ENCODE measurements at regions not wholly inside any gene's neighbourhood (a gene's known extent, or its start where the extent isn't known, plus 50 kb on each side); places are given as distances from the start of the nearest gene placed in this dataset.

- no peak for DNase-seq
Observed at GRCh38 chr6:44011350-44011920, 115.8 kb downstream of the MRPL14 start.

- no peak for DNase-seq
Observed at GRCh38 chr6:44010411-44011349, 116.6 kb downstream of the MRPL14 start.

DNA sequence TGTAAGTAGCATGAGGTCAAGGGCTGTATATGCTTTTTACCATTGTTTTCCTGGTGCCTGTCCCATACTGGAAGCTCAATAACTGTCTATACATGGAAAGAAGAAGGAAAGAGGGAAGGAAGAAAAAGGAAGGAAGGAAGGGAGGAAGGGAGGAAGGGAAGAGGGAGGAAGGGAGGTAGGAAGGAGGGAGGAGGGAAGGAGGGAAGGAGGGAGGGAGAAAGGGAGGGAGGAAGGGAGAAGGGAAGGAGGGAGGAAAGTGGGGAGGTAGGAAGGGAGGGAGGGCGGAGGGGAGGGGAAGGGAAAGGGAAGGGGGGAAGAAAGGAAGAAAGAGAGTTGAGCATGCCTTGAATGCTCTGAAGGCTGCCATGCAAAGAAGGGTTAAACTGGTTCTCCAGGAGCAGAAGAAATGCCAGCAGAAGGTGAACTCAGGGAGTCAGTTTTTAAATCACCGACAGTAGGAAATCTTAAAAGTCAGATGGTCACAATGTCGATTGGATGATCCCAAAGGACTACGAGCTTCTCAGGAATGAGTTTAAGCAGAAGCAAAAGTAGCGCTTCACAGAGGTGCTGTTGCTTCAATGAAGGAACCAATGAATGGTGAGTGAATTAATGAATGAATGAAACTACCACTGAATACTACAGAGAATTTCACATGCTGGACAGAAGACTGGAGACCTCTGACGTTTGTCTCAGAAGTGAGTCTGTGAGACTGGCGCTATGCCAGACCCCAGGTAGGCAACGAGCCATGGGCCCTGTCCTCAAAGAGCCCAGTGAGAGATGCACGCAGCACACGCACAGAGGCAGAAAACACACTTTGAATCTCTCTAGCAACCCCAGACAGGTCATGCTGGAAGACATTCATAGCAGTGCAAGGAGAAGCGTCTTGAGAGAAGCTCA lies 117.6 kb downstream of the MRPL14 start:
- no peak for DNase-seq

DNA sequence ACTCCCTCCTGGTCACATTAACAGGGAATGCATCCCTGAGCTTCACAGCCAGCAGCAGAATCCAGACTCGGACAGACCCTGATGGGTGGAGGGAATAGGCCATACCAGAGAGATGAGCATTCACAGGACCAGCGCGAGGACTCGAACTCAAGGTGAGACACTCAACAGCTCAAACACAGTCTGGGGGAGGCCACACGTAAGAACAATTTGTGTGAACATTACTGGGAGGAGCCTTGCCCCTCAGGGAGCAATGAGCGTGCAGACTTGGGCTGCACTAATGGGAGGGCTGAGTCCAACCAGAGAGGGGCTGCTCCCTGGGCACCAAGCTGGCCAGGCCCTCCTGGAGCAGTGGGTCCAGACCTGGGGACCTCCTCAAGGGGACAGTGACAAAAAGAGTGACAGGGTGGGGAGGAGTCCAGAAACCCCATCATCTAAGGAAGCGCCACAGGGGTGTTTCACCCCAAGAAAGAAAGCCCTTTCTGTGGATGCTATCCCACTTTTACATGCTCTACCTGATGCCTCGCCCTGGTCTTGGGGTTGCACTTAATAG lies 118.4 kb downstream of the MRPL14 start:
- DNase-seq = no peak

DNA sequence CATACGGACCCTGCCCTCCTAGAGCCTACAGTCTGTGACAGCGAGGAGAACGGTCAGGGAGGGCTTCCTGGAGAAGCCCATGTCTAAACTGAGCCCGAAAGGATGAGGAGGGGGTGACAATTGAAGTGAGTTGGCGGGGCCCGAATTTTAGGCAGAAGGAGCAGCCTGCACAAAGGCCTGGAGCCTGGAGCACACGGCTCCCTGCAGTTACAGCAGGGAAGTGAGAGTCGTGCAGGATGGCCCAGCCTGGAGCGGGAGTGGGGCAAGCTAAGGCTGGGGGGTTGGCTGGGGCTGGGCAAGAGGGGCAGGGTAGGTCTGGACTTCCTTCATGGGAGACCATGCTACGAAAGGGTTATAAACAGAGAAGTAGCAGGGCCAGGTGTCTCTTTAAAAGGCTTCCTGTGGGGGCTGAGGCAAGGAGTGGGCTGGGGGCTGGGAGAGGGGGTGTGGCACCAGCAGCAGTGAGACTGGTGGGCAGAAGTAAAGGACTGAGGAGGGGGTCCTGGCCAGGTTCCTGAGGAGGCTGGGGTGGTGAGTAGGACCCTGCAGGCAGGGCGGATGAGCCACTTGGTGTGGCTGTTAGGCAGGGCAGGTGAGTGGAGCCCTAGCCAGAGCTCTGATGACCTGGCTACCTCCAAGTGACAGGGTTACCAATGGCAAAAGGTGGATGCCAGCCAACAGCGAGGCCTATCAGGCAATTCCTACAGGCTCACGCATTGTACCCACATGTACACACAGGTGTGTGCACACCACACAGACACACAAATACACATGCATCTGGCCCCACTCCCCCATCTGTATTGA lies 119.2 kb downstream of the MRPL14 start:
- no peak for DNase-seq

GRCh38 chr6:44006872-44007303 lies 120.4 kb downstream of the MRPL14 start:
- DNase-seq = no peak

- DNase-seq = no peak
Observed at GRCh38 chr6:44006123-44006871, 121.0 kb downstream of the MRPL14 start.

DNA sequence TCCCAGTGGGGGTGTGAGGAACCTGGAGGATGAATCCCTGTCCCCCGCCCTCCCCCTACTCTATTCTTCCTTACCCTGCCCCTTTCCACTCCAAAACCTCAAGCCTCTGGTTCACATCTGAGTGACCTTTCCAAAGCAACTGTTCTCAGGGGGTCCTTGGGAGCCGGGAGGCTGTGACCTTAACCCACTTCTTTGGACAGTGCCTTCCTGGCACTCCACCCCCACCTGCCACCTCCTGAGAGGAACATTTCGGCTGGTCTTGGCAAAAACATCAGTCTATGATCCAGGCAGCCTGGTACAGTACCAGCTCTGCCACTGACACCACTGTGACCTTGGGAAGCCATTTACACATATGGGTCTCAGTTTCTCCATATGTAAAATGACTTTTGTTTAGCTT lies 121.7 kb downstream of the MRPL14 start:
- no peak for DNase-seq

DNA sequence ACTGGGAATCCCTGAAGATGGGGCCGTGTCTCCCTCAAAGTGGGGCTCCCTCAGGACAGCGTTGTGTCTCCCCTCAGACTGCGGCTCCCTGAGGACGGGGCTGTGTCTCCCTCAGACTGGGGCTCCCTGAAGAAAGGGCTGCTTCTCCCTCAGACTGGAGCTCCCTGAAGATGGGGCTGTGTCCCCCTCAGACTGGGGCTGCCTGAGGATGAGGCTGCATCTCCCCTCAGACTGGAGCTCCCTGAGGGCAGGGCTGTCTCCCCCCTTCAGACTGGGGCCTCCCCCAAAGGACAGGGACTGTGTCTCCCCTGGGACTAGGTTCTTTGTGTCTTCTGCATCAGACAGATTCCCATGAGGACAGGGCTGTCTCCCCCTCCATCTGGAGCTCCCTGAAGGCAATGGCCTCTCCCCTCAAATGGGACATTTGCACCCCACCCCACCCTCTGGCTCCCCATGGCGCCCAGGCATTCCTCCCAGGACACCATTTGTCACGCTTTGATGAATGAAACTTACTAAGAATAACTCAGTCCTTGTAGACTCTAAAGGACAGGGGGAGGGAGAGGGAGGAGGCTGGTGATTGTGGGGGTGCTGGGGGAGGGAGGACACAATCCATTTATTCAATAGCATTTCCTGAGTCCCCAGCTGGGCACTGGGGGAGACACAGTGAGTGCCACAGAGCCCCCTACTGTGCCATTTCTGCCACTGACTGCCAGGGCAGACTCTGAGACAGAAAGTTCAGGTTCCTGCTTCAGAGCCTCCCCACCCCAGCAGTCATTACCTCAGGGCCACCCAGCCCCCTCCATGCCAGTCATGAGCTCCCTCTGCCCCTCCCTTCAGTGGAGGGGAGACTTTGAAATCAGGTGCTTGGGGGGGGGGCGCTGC lies 122.4 kb downstream of the MRPL14 start:
- no peak for DNase-seq

DNA sequence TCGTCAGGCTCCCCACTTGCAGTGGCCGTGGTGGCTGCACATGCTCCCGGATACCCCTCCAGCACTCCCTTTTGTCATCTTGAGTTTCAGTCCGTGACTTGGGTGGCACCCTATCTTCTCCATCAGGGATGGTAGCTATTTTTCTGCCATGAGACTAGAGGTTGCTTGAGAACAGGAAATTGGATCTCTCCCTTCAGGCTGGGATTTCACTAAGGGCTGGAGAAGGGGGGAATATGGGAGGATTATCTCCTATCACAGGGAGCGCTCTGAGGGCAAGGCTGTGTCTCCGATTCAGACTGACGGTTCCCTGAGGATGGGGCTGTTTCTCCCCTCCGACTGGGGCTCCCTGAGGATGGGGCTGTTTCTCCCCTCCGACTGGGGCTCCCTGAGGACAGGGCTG lies 123.1 kb downstream of the MRPL14 start:
- no peak for DNase-seq

- no peak for DNase-seq
Observed at GRCh38 chr6:44003345-44004061, 123.7 kb downstream of the MRPL14 start.

GRCh38 chr6:44002593-44003344 lies 124.5 kb downstream of the MRPL14 start:
- peak; percentile 30 to 50 (median 34) for DNase-seq

GRCh38 chr6:44002067-44002592 lies 125.1 kb downstream of the MRPL14 start:
- no peak for DNase-seq

DNA sequence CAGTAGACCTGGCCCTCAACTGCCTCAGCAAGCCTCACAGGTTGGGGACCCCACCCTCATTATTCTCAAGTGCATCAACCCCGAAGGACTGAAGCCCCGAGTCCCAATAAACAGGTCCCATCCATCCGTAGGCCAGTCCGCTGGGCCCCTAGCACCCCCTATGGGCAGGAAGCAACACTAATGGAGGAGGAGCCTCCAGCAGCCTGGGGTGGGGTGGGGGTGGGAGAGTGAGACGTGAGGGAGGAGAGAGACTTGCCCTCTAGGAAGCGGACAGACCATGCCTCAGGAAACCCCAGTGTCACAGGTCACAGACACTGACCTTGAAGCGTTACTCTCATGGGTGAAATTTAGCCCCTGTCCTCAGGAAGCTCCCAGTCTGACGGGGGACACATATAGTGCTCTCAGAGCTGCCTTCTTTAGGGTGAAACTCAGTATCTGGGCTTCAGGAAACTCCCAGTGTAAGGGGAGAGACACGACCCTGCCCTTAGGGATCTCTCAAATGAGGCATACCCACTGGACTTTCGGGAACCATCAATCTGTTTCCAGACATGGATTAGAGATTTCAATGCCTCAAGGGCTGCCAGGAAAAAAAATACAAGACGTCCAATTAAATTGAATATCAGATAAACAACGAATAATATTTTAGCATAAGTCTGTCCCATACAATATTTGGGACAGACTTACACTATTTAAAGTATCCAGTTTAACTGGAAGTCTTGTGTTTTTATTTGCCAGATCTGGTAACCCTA lies 125.8 kb downstream of the MRPL14 start:
- peak in 1 of 5 donors; percentile 31 for DNase-seq

GRCh38 chr6:44000164-44000842 lies 126.9 kb downstream of the MRPL14 start:
- DNase-seq = peak in 1 of 5 donors; percentile 49

DNA sequence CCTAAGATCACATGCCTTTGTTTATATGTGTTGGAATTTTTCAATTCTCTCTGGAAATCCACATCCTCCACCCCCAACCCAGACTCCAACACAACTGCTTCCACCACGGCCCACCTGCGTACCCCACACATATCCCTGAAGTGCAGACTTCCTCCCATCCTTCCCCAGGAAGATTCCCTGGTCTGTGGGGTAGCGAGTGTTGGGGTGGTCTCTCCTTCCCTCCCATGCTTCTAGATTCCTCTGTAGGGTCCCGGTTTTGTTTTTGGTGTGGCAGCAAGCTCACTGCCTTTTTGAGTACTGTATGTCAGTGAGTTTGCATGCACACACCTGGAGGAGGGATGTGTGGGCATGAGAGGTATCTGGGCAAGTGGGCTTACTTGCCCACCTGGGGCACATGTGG lies 127.6 kb downstream of the MRPL14 start:
- no peak for DNase-seq
